Endothelial cell of umbilical vein (primary cell): ENCODE measurements at regions not wholly inside any gene's neighbourhood (a gene's known extent, or its start where the extent isn't known, plus 50 kb on each side); places are given as distances from the start of the nearest gene placed in this dataset.

ENCODE experiments used
- GATA2 ChIP-seq: IDR thresholded peaks from 2 replicates; pipeline ENCODE4 v1.7.0; 2011; ENCODE audit warnings: low read depth, mild to moderate bottlenecking, moderate library complexity, mixed read lengths, low read length; ENCODE audit not compliant: insufficient read length, insufficient read depth
- POLR2AphosphoS5 ChIP-seq: IDR thresholded peaks from 2 replicates; pipeline ENCODE4 v1.6.1; 2012; ENCODE audit warnings: low read depth, mild to moderate bottlenecking, control low read depth, low read length, moderate library complexity; ENCODE audit not compliant: insufficient read depth
- TF ChIP-seq, protein P1 (sequence below), 2 donors: IDR thresholded peaks; 1 replicate in 1 of 2; 2 replicates in 1 of 2; pipeline ENCODE4 v1.5.1; 2011; ENCODE audit warnings: low read length in 2 of 2, mild to moderate bottlenecking in 2 of 2, moderate library complexity in 2 of 2, control low read depth in 1 of 2, inconsistent platforms in 1 of 2, low read depth in 1 of 2; ENCODE audit not compliant: insufficient read depth in 1 of 2; ENCODE audit errors: extremely low read depth in 1 of 2

DNA sequence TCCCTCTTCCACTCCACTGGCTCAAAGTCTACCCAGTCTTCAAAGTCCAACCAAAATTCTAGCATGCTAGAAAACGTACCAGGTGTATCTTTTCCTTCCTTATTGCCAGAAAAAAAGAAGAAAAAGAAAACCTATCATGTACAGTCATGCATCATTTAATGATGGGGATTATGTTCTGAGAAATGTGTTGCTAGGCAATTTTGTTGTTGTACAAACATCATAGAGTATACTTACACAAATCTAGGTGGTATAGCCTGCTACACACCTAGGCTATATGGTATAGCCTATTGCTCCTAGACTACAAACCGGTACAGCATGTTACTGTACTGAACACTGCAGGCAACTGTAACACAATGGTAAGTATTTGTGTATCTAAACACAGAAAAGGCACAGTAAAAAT is 104.8 kb downstream of the SREK1 start:
- no peak for TF ChIP-seq POLR2AphosphoS5
- TF ChIP-seq, protein P1, sequence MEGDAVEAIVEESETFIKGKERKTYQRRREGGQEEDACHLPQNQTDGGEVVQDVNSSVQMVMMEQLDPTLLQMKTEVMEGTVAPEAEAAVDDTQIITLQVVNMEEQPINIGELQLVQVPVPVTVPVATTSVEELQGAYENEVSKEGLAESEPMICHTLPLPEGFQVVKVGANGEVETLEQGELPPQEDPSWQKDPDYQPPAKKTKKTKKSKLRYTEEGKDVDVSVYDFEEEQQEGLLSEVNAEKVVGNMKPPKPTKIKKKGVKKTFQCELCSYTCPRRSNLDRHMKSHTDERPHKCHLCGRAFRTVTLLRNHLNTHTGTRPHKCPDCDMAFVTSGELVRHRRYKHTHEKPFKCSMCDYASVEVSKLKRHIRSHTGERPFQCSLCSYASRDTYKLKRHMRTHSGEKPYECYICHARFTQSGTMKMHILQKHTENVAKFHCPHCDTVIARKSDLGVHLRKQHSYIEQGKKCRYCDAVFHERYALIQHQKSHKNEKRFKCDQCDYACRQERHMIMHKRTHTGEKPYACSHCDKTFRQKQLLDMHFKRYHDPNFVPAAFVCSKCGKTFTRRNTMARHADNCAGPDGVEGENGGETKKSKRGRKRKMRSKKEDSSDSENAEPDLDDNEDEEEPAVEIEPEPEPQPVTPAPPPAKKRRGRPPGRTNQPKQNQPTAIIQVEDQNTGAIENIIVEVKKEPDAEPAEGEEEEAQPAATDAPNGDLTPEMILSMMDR (IDR thresholded peaks at IDR 0.05; ENCODE audit: extremely low read depth in 1 of 2, insufficient read depth in 1 of 2, low read depth in 1 of 2, low read length in 2 of 2): no peak
- TF ChIP-seq GATA2: no peak
